Astrocyte (in vitro differentiated cells and primary cell): ENCODE measurements at regions not wholly inside any gene's neighbourhood (a gene's known extent, or its start where the extent isn't known, plus 50 kb on each side); places are given as distances from the start of the nearest gene placed in this dataset.

Experiments
- CTCF ChIP-seq: IDR thresholded peaks from 2 replicates; pipeline ENCODE4 v1.5.1; 2011; ENCODE audit warnings: low read depth, mild to moderate bottlenecking, inconsistent platforms, low read length, moderate library complexity; ENCODE audit not compliant: insufficient read depth
- EZH2 ChIP-seq: IDR thresholded peaks from 2 replicates; pipeline ENCODE4 v1.6.1; 2012; ENCODE audit warnings: mild to moderate bottlenecking, low read length, inconsistent platforms; ENCODE audit not compliant: insufficient read depth

- TF ChIP-seq CTCF (no peak), EZH2 (no peak)
Measured at GRCh38 chr1:101107496-101108110, 82.0 kb upstream of the DPH5 start.
